ENCODE measurements at regions not wholly inside any gene's neighbourhood (a gene's known extent, or its start where the extent isn't known, plus 50 kb on each side); places are given as distances from the start of the nearest gene placed in this dataset.
A peak's percentile ranks its signal among the peaks of the same experiment; 100 is the strongest.

DNA sequence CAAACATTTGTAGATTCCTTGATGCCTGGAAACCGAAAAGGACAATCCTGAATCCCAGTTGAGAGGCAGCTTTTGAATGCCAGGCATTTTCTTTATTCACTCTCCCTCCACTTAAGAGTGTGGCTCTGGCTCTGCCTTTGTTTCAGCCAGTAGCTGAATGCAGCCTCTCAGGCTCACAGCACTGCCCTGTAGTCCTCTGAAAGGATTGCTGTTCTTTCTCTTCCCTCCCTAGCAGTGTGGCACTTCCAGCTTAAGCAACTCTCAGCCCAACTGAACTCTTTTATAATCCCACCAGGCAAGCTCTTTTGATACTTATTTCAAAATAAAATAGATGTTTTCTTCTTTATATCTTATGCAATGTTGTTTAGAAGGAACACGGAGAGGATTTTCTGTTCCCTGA is 415.6 kb downstream of the GJA1 start:
- WGBS, 4 donors: 47 to 57% (median 54%) methylated on average over 2 of the region's 2 CpGs
- no peaks in the 10 kb centered on the region for H3K9me3 ChIP-seq
- peaks cover 0 to 26% (median 7%) of the 10 kb centered on the region in 12 donors for H3K4me1 ChIP-seq
- H3K27ac ChIP-seq: peak overlapping the region in 7 of 12 donors; percentile 6 to 56 (median 24)
- no peaks in the 10 kb centered on the region for H3K27me3 ChIP-seq
- no peak overlapping the region for H3K4me3 ChIP-seq
- intact Hi-C loops (cut with DNase I): loop anchor here in 7 of 10 donors (5.0 to 10.0 kb wide), 4 partner anchors 154 to 334 kb away; no protein-coding TSS in a partner anchor
- H3K36me3 ChIP-seq: no peaks in the 10 kb centered on the region
- TF ChIP-seq POLR2A (IDR thresholded peaks at IDR 0.05): no peak
- TF ChIP-seq, protein P1, sequence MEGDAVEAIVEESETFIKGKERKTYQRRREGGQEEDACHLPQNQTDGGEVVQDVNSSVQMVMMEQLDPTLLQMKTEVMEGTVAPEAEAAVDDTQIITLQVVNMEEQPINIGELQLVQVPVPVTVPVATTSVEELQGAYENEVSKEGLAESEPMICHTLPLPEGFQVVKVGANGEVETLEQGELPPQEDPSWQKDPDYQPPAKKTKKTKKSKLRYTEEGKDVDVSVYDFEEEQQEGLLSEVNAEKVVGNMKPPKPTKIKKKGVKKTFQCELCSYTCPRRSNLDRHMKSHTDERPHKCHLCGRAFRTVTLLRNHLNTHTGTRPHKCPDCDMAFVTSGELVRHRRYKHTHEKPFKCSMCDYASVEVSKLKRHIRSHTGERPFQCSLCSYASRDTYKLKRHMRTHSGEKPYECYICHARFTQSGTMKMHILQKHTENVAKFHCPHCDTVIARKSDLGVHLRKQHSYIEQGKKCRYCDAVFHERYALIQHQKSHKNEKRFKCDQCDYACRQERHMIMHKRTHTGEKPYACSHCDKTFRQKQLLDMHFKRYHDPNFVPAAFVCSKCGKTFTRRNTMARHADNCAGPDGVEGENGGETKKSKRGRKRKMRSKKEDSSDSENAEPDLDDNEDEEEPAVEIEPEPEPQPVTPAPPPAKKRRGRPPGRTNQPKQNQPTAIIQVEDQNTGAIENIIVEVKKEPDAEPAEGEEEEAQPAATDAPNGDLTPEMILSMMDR (IDR thresholded peaks at IDR 0.05): no peak
- DNase-seq (no peak), ATAC-seq (peak; percentile 63 to 85 (median 77))

DNA sequence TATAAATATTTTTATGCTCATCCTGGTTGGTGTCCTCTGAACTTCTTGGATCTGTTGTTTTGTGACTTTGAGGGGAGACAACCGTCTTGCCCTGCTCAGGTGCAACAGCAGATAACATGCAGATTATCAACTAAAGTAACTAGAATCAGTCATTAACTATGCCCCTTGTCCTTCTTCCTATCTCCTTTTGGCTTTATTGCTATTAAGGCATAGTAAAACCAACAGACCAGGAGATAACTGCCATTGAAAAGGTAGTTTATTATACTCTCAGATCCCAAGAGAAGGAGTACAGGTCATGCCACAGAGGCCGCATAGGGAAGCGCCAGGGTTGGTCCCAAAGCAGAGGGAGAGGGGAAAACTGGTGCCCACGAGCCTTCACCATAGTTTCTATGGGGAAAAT is 418.2 kb downstream of the GJA1 start:
- Histone ChIP-seq H3K4me1 (peaks cover 0 to 13% (median under 1%) of the 10 kb centered on the region in 12 donors), H3K36me3 (no peaks in the 10 kb centered on the region), H3K27me3 (no peaks in the 10 kb centered on the region), H3K9me3 (no peaks in the 10 kb centered on the region), H3K27ac (no peak overlapping the region), H3K4me3 (no peak overlapping the region)
- intact Hi-C loops (cut with DNase I): loop anchor here in 7 of 10 donors (5.0 to 10.0 kb wide), 4 partner anchors 151 to 331 kb away; no protein-coding TSS in a partner anchor
- TF ChIP-seq, protein P1 (IDR thresholded peaks at IDR 0.05): no peak
- TF ChIP-seq POLR2A (IDR thresholded peaks at IDR 0.05): no peak
- DNase-seq (no peak), ATAC-seq (no peak)
- WGBS, 4 donors: 91 to 96% (median 93%) methylated on average over 4 of the region's 4 CpGs

DNA sequence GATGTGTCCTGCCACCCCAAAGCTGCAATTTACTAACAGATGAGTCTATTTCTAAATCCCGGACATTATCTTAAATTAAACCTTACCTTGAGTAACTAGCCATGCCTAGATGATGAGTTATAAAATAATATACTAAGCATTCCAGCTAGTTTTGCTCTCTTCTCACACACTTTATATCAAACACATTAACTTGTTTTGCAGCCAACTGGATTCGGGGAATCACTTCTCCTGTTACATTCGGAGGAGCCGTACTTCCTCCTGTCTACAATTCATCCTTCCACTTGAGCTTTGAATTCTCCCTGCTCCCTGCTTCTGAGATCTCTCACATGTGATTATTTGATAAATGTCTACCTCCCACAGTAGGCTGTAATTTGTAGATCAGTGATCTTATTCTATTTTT is 420.1 kb downstream of the GJA1 start:
- peaks cover 0 to 6% (median 0%) of the 10 kb centered on the region in 12 donors for H3K4me1 ChIP-seq
- H3K27ac ChIP-seq: no peak overlapping the region
- DNase-seq (no peak), ATAC-seq (no peak)
- no peaks in the 10 kb centered on the region for H3K27me3 ChIP-seq
- intact Hi-C loops (cut with DNase I): loop anchor here in 8 of 10 donors (5.0 to 10.0 kb wide), 4 partner anchors 149 to 329 kb away; no protein-coding TSS in a partner anchor
- TF ChIP-seq, protein P1 (IDR thresholded peaks at IDR 0.05): no peak
- TF ChIP-seq POLR2A (IDR thresholded peaks at IDR 0.05): no peak
- WGBS, 4 donors: 62 to 75% (median 67%) methylated on average over 4 of the region's 4 CpGs
- no peaks in the 10 kb centered on the region for H3K36me3 ChIP-seq
- H3K4me3 ChIP-seq: no peak overlapping the region
- no peaks in the 10 kb centered on the region for H3K9me3 ChIP-seq

GRCh38 chr6:121856296-121856695 is 420.9 kb downstream of the GJA1 start:
- H3K27me3 ChIP-seq: no peaks in the 10 kb centered on the region
- H3K4me1 ChIP-seq: peaks cover 0 to 5% (median 0%) of the 10 kb centered on the region in 12 donors
- peaks cover 0 to 4% (median 0%) of the 10 kb centered on the region in 12 donors for H3K9me3 ChIP-seq
- intact Hi-C loops (cut with DNase I): loop anchor here in 8 of 10 donors (5.0 to 10.0 kb wide), 4 partner anchors 149 to 329 kb away; no protein-coding TSS in a partner anchor
- ATAC-seq (no peak), DNase-seq (no peak)
- H3K27ac ChIP-seq: no peak overlapping the region
- no peak overlapping the region for H3K4me3 ChIP-seq
- 63 to 83% (median 82%) methylated on average over 2 of the region's 2 CpGs for WGBS, 4 donors
- H3K36me3 ChIP-seq: no peaks in the 10 kb centered on the region
- no peak for TF ChIP-seq POLR2A (IDR thresholded peaks at IDR 0.05)
- TF ChIP-seq, protein P1 (IDR thresholded peaks at IDR 0.05): no peak

Measured in heart left ventricle (tissue), 16 donors.